Breast epithelium (tissue), 4 donors: ENCODE measurements at regions not wholly inside any gene's neighbourhood (a gene's known extent, or its start where the extent isn't known, plus 50 kb on each side); places are given as distances from the start of the nearest gene placed in this dataset.

ENCODE experiments used
- DNase-seq, 2 donors: peaks; one replicate each; pipeline ENCODE4 v3.0.0-alpha.2; 2019; ENCODE audit warnings: low spot score in 2 of 2
- H3K27ac ChIP-seq, 2 donors: fragments of 200-600 bp; sonication (generic) in 1 of 2; one replicate each; pipeline ENCODE4 v1.5.1; 2016 to 2019; ENCODE audit warnings: mild to moderate bottlenecking in 1 of 2
- H3K27me3 ChIP-seq, 2 donors: fragments of 200-600 bp; sonication (generic) in 1 of 2; one replicate each; pipeline versions ENCODE4 v1.5.1 to v1.6.0; 2017 to 2019; ENCODE audit warnings: control low read depth in 1 of 2, mild to moderate bottlenecking in 1 of 2
- H3K36me3 ChIP-seq: fragments of 200-600 bp; one replicate; pipeline ENCODE4 v1.5.1; 2019
- H3K4me1 ChIP-seq, 2 donors: fragments of 200-600 bp; sonication (generic); one replicate each; pipeline ENCODE4 v1.5.1; 2016 to 2019; ENCODE audit warnings: control low read depth in 1 of 2
- H3K4me3 ChIP-seq, 3 donors: fragments of 200-600 bp; sonication (generic); 1 replicate in 2 of 3; 2 replicates in 1 of 3; pipeline ENCODE4 v1.5.1; 2016 to 2019; ENCODE audit warnings: mild to moderate bottlenecking in 3 of 3, moderate library complexity in 2 of 3
- H3K9me3 ChIP-seq, 2 donors: fragments of 200-600 bp; sonication (generic) in 1 of 2; one replicate each; pipeline ENCODE4 v1.5.1; 2016 to 2019; ENCODE audit warnings: control low read depth in 1 of 2
- CTCF ChIP-seq, 3 donors: fragments of 450-650 bp; IDR thresholded peaks; one replicate each; pipeline ENCODE4 v1.5.1; 2016 to 2017; ENCODE audit warnings: antibody characterized with exemption in 3 of 3, mild to moderate bottlenecking in 3 of 3, moderate library complexity in 3 of 3
- POLR2A ChIP-seq: fragments of 450-650 bp; IDR thresholded peaks from one replicate; pipeline ENCODE4 v1.6.1; 2016; ENCODE audit warnings: antibody characterized with exemption, mild to moderate bottlenecking, moderate library complexity
- POLR2AphosphoS5 ChIP-seq, 3 donors: sonication (generic); formaldehyde crosslinking; IDR thresholded peaks; one replicate each; pipeline ENCODE4 v1.6.1; 2017; ENCODE audit warnings: antibody characterized with exemption in 3 of 3
- intact Hi-C: fragments of 100-400 bp; cut with DNase I; formaldehyde crosslinking; loops from one replicate; pipeline ENCODE4 v1.15.1; 2023; ENCODE audit warnings: low total_unique reads

GRCh38 chr7:22584179-22584578 is 84.2 kb upstream of the STEAP1B start:
- Histone ChIP-seq H3K9me3 (no peaks in the 10 kb centered on the region), H3K36me3 (no peaks in the 10 kb centered on the region), H3K27ac (no peak overlapping the region), H3K4me1 (no peaks in the 10 kb centered on the region), H3K4me3 (no peak overlapping the region), H3K27me3 (no peaks in the 10 kb centered on the region)
- TF ChIP-seq CTCF (IDR thresholded peaks at IDR 0.05) (no peak), POLR2AphosphoS5 (IDR thresholded peaks at IDR 0.05) (no peak), POLR2A (no peak)
- intact Hi-C loops, result no loop called here
- no peak for DNase-seq

- Histone ChIP-seq H3K9me3 (no peaks in the 10 kb centered on the region), H3K36me3 (no peaks in the 10 kb centered on the region), H3K4me1 (no peaks in the 10 kb centered on the region), H3K27ac (no peak overlapping the region), H3K27me3 (no peaks in the 10 kb centered on the region), H3K4me3 (no peak overlapping the region)
- TF ChIP-seq POLR2AphosphoS5 (IDR thresholded peaks at IDR 0.05) (no peak), CTCF (IDR thresholded peaks at IDR 0.05) (no peak), POLR2A (no peak)
- DNase-seq, result peak in 1 of 2 donors; percentile 62
- intact Hi-C loops, result no loop called here
Observed at GRCh38 chr7:22582863-22583622, 83.1 kb upstream of the STEAP1B start.

GRCh38 chr7:22581099-22581498 is 81.1 kb upstream of the STEAP1B start:
- DNase-seq, result no peak
- no peak for TF ChIP-seq POLR2A
- no peak for TF ChIP-seq CTCF (IDR thresholded peaks at IDR 0.05)
- TF ChIP-seq POLR2AphosphoS5 (IDR thresholded peaks at IDR 0.05), result no peak
- no peaks in the 10 kb centered on the region for H3K36me3 ChIP-seq
- no peaks in the 10 kb centered on the region for H3K4me1 ChIP-seq
- no peaks in the 10 kb centered on the region for H3K9me3 ChIP-seq
- intact Hi-C loops, result no loop called here
- no peaks in the 10 kb centered on the region for H3K27me3 ChIP-seq
- no peak overlapping the region for H3K4me3 ChIP-seq
- no peak overlapping the region for H3K27ac ChIP-seq

- Histone ChIP-seq H3K9me3 (no peaks in the 10 kb centered on the region), H3K27ac (no peak overlapping the region), H3K27me3 (no peaks in the 10 kb centered on the region), H3K4me1 (no peaks in the 10 kb centered on the region), H3K4me3 (no peak overlapping the region), H3K36me3 (no peaks in the 10 kb centered on the region)
- intact Hi-C loops, result no loop called here
- DNase-seq, result no peak
- TF ChIP-seq POLR2A (no peak), POLR2AphosphoS5 (IDR thresholded peaks at IDR 0.05) (no peak), CTCF (IDR thresholded peaks at IDR 0.05) (no peak)
Observed at GRCh38 chr7:22579961-22580360, 80.0 kb upstream of the STEAP1B start.

- intact Hi-C loops, result no loop called here
Observed at GRCh38 chr7:22578007-22578733, 78.2 kb upstream of the STEAP1B start.

More at GRCh38 chr7:22578007-22578733, 78.2 kb upstream of the STEAP1B start:
- H3K27ac ChIP-seq, result peak overlapping the region; percentile 43 to 83
- H3K9me3 ChIP-seq, result no peaks in the 10 kb centered on the region
- H3K4me1 ChIP-seq, result no peaks in the 10 kb centered on the region
- H3K4me3 ChIP-seq, result no peak overlapping the region
- TF ChIP-seq POLR2AphosphoS5 (IDR thresholded peaks at IDR 0.05) (no peak), CTCF (IDR thresholded peaks at IDR 0.05) (no peak), POLR2A (no peak)
- H3K27me3 ChIP-seq, result no peaks in the 10 kb centered on the region
- no peak for DNase-seq
- H3K36me3 ChIP-seq, result no peaks in the 10 kb centered on the region
